ENCODE measurements at regions not wholly inside any gene's neighbourhood (a gene's known extent, or its start where the extent isn't known, plus 50 kb on each side); places are given as distances from the start of the nearest gene placed in this dataset.

DNA sequence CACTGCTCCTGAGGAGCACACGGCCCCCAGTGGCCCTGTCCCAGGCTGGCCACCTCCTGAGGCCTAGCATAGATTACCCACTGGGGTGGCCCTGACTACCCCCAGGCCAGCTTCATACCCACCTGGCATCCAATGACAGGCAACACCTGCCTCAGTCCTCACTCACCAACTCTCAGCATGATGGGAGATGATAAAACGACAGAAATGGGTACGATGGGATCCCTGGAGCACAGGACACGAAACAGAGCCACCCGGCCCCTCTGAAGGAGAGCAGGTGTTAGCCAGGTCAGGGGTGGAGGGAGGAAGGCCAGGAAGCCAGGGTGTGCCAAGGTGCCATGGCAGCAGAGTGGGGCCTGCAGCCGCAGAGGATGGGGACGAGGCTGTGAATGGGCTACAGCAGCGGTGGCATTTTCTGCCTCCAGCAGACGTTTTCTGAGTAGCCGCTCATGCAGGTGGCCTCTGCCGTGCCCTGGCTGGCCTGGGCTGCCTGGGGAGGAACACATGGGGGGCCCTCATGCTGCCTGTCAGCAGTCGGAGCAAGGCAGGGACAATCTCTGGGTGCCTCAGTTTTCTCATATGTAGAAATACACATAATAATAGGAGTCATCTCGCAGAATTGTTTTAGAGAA, 50.2 kb upstream of the FGF3 start:
- H3K27me3 ChIP-seq: no peaks in the 10 kb centered on the region

GRCh38 chr11:69870766-69871165, 51.5 kb upstream of the FGF3 start:
- TF ChIP-seq, protein P1, sequence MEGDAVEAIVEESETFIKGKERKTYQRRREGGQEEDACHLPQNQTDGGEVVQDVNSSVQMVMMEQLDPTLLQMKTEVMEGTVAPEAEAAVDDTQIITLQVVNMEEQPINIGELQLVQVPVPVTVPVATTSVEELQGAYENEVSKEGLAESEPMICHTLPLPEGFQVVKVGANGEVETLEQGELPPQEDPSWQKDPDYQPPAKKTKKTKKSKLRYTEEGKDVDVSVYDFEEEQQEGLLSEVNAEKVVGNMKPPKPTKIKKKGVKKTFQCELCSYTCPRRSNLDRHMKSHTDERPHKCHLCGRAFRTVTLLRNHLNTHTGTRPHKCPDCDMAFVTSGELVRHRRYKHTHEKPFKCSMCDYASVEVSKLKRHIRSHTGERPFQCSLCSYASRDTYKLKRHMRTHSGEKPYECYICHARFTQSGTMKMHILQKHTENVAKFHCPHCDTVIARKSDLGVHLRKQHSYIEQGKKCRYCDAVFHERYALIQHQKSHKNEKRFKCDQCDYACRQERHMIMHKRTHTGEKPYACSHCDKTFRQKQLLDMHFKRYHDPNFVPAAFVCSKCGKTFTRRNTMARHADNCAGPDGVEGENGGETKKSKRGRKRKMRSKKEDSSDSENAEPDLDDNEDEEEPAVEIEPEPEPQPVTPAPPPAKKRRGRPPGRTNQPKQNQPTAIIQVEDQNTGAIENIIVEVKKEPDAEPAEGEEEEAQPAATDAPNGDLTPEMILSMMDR (IDR thresholded peaks at IDR 0.05): no peak
- no peak for TF ChIP-seq POLR2A (IDR thresholded peaks at IDR 0.05)
- no peaks in the 10 kb centered on the region for H3K4me1 ChIP-seq
- H3K9me3 ChIP-seq: no peaks in the 10 kb centered on the region
- no peaks in the 10 kb centered on the region for H3K27me3 ChIP-seq
- H3K36me3 ChIP-seq: no peaks in the 10 kb centered on the region
- H3K27ac ChIP-seq: no peak overlapping the region
- no peak overlapping the region for H3K4me3 ChIP-seq
- no peak for DNase-seq

More for the DNA sequence above, 50.2 kb upstream of the FGF3 start:
- no peaks in the 10 kb centered on the region for H3K9me3 ChIP-seq
- no peak overlapping the region for H3K4me3 ChIP-seq
- no peaks in the 10 kb centered on the region for H3K4me1 ChIP-seq
- H3K27ac ChIP-seq: no peak overlapping the region
- peak in 2 of 3 donors; percentile 22 to 33 for DNase-seq
- TF ChIP-seq, protein P1 (IDR thresholded peaks at IDR 0.05): no peak
- no peak for TF ChIP-seq POLR2A (IDR thresholded peaks at IDR 0.05)
- H3K36me3 ChIP-seq: no peaks in the 10 kb centered on the region

GRCh38 chr11:69873166-69874077, 54.2 kb upstream of the FGF3 start:
- Histone ChIP-seq H3K9me3 (no peaks in the 10 kb centered on the region), H3K4me3 (no peak overlapping the region), H3K27me3 (no peaks in the 10 kb centered on the region), H3K27ac (no peak overlapping the region), H3K4me1 (no peaks in the 10 kb centered on the region), H3K36me3 (no peaks in the 10 kb centered on the region)
- TF ChIP-seq, protein P1 (IDR thresholded peaks at IDR 0.05): no peak
- TF ChIP-seq POLR2A (IDR thresholded peaks at IDR 0.05): no peak
- peak in 1 of 3 donors; percentile 40 for DNase-seq

DNA sequence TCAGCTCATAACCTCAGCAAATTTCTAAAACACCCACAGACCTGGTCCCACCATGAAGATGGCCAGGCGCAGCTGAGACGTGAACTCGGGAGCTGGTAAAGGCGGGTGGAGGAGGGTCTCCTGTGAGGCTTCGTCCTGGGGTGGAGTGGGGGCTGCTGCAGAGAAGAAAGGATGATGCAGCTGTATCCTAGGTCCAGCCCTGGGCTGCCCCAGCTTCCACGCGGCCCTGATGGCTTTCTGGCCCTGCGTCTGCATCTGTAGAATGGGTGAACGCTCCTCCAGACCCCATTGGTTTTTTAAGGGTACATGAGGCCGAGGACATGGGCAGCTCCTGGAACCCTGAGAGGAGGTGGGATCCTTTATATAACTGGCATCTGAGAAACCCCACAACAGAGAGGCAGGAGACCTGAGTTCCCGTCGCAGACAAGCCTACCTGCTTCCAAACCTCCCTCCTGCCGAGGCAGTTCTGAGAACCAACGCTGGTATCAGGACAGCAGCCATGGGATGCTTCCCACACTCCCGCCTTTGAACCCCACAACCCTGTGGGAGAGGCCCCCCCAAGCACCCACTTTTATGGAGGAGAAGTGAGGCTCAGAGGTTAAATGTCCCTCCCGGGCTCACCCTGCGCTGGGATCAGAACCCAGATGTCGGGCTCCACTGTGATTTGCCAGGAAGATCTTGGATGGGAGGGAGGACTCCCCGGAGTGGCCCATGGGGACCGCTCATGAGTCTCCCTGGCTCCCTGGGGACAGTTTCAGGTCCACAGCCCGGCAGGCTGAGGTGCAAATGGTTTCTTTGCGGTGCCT, 55.2 kb upstream of the FGF3 start:
- peak in 2 of 3 donors; percentile 25 to 36 for DNase-seq
- no peaks in the 10 kb centered on the region for H3K4me1 ChIP-seq
- TF ChIP-seq, protein P1 (IDR thresholded peaks at IDR 0.05): no peak
- TF ChIP-seq POLR2A (IDR thresholded peaks at IDR 0.05): no peak

DNA sequence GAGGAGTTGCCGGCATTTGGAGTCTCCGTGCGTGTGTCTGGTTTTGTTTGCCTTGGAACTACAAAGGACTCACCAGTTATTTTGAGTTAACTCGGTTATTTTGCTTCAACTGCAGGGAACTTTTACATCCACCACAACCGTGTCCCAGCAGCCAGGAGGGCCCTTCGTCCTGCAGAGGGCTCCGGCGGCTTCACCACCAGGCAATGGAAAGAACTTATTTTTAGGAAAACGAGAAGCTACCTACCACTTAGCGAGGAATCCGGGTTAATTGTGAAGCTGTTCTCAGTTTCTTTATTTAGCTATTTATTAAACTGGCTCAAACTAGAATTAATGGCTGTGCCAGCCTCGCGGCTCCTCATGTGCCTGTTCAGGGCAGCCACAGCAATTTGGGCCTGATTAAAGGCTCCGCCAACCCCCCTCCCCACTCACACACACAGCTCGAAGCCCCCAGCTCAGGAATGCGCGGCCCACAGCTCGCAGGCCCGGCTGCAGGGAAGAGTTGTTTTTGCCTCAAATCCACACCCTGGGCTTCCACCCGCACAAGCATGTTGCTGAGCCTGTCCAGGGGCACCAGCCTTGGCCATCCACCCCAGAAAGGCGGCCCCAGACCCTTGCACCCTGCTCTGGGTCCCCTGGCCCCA, 55.9 kb upstream of the FGF3 start:
- no peaks in the 10 kb centered on the region for H3K9me3 ChIP-seq
- peak in 1 of 3 donors; percentile 18 for DNase-seq

More for the DNA sequence above, 55.2 kb upstream of the FGF3 start:
- Histone ChIP-seq H3K36me3 (no peaks in the 10 kb centered on the region), H3K27me3 (no peaks in the 10 kb centered on the region), H3K4me3 (no peak overlapping the region), H3K27ac (no peak overlapping the region), H3K9me3 (no peaks in the 10 kb centered on the region)

More for the DNA sequence above, 55.9 kb upstream of the FGF3 start:
- no peaks in the 10 kb centered on the region for H3K4me1 ChIP-seq
- H3K36me3 ChIP-seq: no peaks in the 10 kb centered on the region
- no peaks in the 10 kb centered on the region for H3K27me3 ChIP-seq
- TF ChIP-seq, protein P1 (IDR thresholded peaks at IDR 0.05): no peak
- no peak for TF ChIP-seq POLR2A (IDR thresholded peaks at IDR 0.05)
- H3K4me3 ChIP-seq: no peak overlapping the region
- H3K27ac ChIP-seq: no peak overlapping the region
